H1 (cell line): ENCODE measurements at regions not wholly inside any gene's neighbourhood (a gene's known extent, or its start where the extent isn't known, plus 50 kb on each side); places are given as distances from the start of the nearest gene placed in this dataset.

Experiments used
- EP300 ChIP-seq, 2 experiments: IDR thresholded peaks; 1 replicate in 1 of 2; 2 replicates in 1 of 2; pipeline ENCODE4 v1.6.1; 2011 to 2012; ENCODE audit warnings: low read depth in 2 of 2, low read length in 2 of 2, mild to moderate bottlenecking in 2 of 2, borderline replicate concordance in 1 of 2, inconsistent platforms in 1 of 2, moderate library complexity in 1 of 2
- FOSL1 ChIP-seq: IDR thresholded peaks from 2 replicates; pipeline ENCODE4 v1.6.1; 2011; ENCODE audit warnings: mild to moderate bottlenecking, low read depth, low read length, moderate library complexity; ENCODE audit not compliant: insufficient read depth
- NANOG ChIP-seq: IDR thresholded peaks from 2 replicates; pipeline ENCODE4 v1.6.1; 2011; ENCODE audit warnings: low read length, low read depth, mild to moderate bottlenecking, inconsistent platforms; ENCODE audit not compliant: insufficient read depth, poor library complexity, severe bottlenecking
- NRF1 ChIP-seq: IDR thresholded peaks from 2 replicates; pipeline ENCODE4 v1.6.1; 2011; ENCODE audit warnings: mild to moderate bottlenecking, low read depth, low read length, improper control_type of control experiment
- RBBP5 ChIP-seq: IDR thresholded peaks from 2 replicates; pipeline ENCODE4 v1.7.1; 2012; ENCODE audit warnings: low read depth, mild to moderate bottlenecking, inconsistent platforms, low read length, moderate library complexity, borderline replicate concordance
- ZNF274 ChIP-seq: IDR thresholded peaks from 2 replicates; pipeline ENCODE4 v1.7.0; 2012; ENCODE audit warnings: low read length, borderline replicate concordance; ENCODE audit errors: extremely low read depth

DNA sequence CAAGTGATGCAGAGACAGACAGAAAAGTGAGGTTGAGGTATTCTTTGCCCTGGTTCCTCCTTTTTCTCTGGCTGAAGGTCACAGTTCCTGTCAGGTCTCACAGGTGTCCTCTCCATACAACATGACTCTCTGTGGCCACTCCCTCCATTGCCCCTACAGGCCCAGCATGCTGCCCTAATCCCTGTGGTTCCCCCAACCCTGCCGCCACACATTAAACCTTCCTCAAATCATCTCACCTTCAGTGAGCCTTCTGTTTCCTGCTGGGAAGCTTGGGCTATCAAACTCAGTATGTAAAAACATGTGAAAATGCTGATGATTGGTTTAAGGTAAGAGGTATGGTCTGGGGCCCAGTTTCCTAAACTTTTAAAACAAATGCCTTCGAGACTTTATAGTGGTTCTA, 159.0 kb upstream of the E2F7 start (continued):
- TF ChIP-seq RBBP5 (no peak), EP300 (IDR thresholded peaks at IDR 0.05; ENCODE audit: borderline replicate concordance in 1 of 2, low read depth in 2 of 2, low read length in 2 of 2) (no peak), FOSL1 (no peak), NANOG (no peak), ZNF274 (no peak), NRF1 (no peak)
